ENCODE measurements at regions not wholly inside any gene's neighbourhood (a gene's known extent, or its start where the extent isn't known, plus 50 kb on each side); places are given as distances from the start of the nearest gene placed in this dataset.

GRCh38 chr4:82042042-82042441 lies 331.7 kb downstream of the HNRNPD start:
- CTCF ChIA-PET: no interaction called here
- POLR2A ChIA-PET: no interaction called here
- H3K4me2 ChIP-seq (replicated peaks; ENCODE audit: low read depth, low read length, poor library complexity, severe bottlenecking): no peak overlapping the region
- H3K9me3 ChIP-seq (ENCODE audit: control extremely low read depth in 1 of 3, control insufficient read depth in 2 of 3, insufficient read depth in 1 of 3, low read length in 2 of 3): peaks cover 0 to 1% (median 0%) of the 10 kb centered on the region in 3 donors
- DNase-seq (no peak), ATAC-seq (ENCODE audit: low read depth) (no peak)
- Mint-ChIP-seq H3K9me3 (ENCODE audit: insufficient read depth) (no peaks in the 10 kb centered on the region), H3K4me1 (peaks cover 10% of the 10 kb centered on the region), H3K4me3 (no peak overlapping the region), H3K27ac (no peak overlapping the region), H3K27me3 (peaks cover 47% of the 10 kb centered on the region)
- no peak for TF ChIP-seq EZH2 (IDR thresholded peaks at IDR 0.05; ENCODE audit: borderline replicate concordance, insufficient read depth, low read depth, low read length, poor library complexity, severe bottlenecking)
- TF ChIP-seq, protein P1, sequence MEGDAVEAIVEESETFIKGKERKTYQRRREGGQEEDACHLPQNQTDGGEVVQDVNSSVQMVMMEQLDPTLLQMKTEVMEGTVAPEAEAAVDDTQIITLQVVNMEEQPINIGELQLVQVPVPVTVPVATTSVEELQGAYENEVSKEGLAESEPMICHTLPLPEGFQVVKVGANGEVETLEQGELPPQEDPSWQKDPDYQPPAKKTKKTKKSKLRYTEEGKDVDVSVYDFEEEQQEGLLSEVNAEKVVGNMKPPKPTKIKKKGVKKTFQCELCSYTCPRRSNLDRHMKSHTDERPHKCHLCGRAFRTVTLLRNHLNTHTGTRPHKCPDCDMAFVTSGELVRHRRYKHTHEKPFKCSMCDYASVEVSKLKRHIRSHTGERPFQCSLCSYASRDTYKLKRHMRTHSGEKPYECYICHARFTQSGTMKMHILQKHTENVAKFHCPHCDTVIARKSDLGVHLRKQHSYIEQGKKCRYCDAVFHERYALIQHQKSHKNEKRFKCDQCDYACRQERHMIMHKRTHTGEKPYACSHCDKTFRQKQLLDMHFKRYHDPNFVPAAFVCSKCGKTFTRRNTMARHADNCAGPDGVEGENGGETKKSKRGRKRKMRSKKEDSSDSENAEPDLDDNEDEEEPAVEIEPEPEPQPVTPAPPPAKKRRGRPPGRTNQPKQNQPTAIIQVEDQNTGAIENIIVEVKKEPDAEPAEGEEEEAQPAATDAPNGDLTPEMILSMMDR (IDR thresholded peaks at IDR 0.05): no peak
- no peaks in the 10 kb centered on the region for H3K36me3 ChIP-seq (replicated peaks in 1 of 2; ENCODE audit: control extremely low read depth in 1 of 2, control insufficient read depth in 1 of 2, extremely low read depth in 1 of 2, insufficient read depth in 2 of 2, low read length in 1 of 2)
- no peak overlapping the region for H3K27ac ChIP-seq (ENCODE audit: low read length in 2 of 2)
- H2AFZ ChIP-seq (ENCODE audit: insufficient read depth, low read depth, low read length, poor library complexity, severe bottlenecking): no peak overlapping the region
- WGBS (ENCODE audit: insufficient coverage): no CpG with 5 or more reads among the region's 3 CpGs
- peaks cover 0 to 33% (median 19%) of the 10 kb centered on the region in 4 experiments for H3K27me3 ChIP-seq (replicated peaks in 1 of 4; ENCODE audit: control extremely low read depth in 1 of 4, control insufficient read depth in 3 of 4, insufficient read depth in 4 of 4, low read length in 3 of 4)
- intact Hi-C loops (cut with micrococcal nuclease): no loop called here
- H3K4me1 ChIP-seq (ENCODE audit: control insufficient read depth in 2 of 2, insufficient read depth in 2 of 2, low read length in 2 of 2): peaks cover 7 to 10% of the 10 kb centered on the region in 2 donors
- H3K4me3 ChIP-seq (ENCODE audit: control extremely low read depth in 1 of 5, extremely low read depth in 1 of 5, insufficient read depth in 1 of 5, low read depth in 2 of 5, low read length in 4 of 5): no peak overlapping the region
- no peaks in the 10 kb centered on the region for H4K20me1 ChIP-seq (ENCODE audit: control insufficient read depth, insufficient read depth, low read length, poor library complexity, severe bottlenecking)
- no peak overlapping the region for H3K9ac ChIP-seq (ENCODE audit: low read length)
- no peaks in the 10 kb centered on the region for H3K79me2 ChIP-seq (ENCODE audit: control insufficient read depth, insufficient read depth, low read length)

DNA sequence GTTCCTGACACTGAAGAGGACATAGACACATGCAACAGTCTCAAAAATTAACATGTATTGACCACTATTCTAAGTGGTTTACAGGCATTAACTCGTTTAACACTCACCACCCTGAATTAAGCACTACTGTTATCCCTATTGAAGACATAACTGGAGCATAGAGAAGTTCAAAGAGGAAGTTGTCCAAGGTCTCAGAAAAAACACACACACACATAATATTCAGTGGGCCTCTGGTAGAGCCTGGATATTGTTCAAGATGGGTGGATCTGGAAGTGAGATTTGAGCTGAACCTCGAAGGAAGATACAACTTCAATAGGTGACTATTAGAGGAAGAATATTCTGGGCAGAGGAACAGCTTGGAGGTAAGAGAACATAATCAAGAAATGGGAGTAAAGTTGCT lies 334.9 kb downstream of the HNRNPD start:
- Mint-ChIP-seq H3K9me3 (ENCODE audit: insufficient read depth) (no peaks in the 10 kb centered on the region), H3K4me3 (no peak overlapping the region), H3K4me1 (peaks cover 8% of the 10 kb centered on the region), H3K27me3 (peaks cover 43% of the 10 kb centered on the region), H3K27ac (no peak overlapping the region)
- Histone ChIP-seq H4K20me1 (ENCODE audit: control insufficient read depth, insufficient read depth, low read length, poor library complexity, severe bottlenecking) (no peaks in the 10 kb centered on the region), H3K4me2 (replicated peaks; ENCODE audit: low read depth, low read length, poor library complexity, severe bottlenecking) (no peak overlapping the region), H2AFZ (ENCODE audit: insufficient read depth, low read depth, low read length, poor library complexity, severe bottlenecking) (no peak overlapping the region), H3K79me2 (ENCODE audit: control insufficient read depth, insufficient read depth, low read length) (no peaks in the 10 kb centered on the region), H3K27ac (ENCODE audit: low read length in 2 of 2) (no peak overlapping the region), H3K36me3 (replicated peaks in 1 of 2; ENCODE audit: control extremely low read depth in 1 of 2, control insufficient read depth in 1 of 2, extremely low read depth in 1 of 2, insufficient read depth in 2 of 2, low read length in 1 of 2) (no peaks in the 10 kb centered on the region), H3K4me3 (ENCODE audit: control extremely low read depth in 1 of 5, extremely low read depth in 1 of 5, insufficient read depth in 1 of 5, low read depth in 2 of 5, low read length in 4 of 5) (no peak overlapping the region), H3K4me1 (ENCODE audit: control insufficient read depth in 2 of 2, insufficient read depth in 2 of 2, low read length in 2 of 2) (peaks cover 0 to 3% of the 10 kb centered on the region in 2 donors), H3K27me3 (replicated peaks in 1 of 4; ENCODE audit: control extremely low read depth in 1 of 4, control insufficient read depth in 3 of 4, insufficient read depth in 4 of 4, low read length in 3 of 4) (peaks cover 0 to 24% (median 15%) of the 10 kb centered on the region in 4 experiments), H3K9me3 (ENCODE audit: control extremely low read depth in 1 of 3, control insufficient read depth in 2 of 3, insufficient read depth in 1 of 3, low read length in 2 of 3) (no peaks in the 10 kb centered on the region), H3K9ac (ENCODE audit: low read length) (no peak overlapping the region)
- TF ChIP-seq, protein P1 (IDR thresholded peaks at IDR 0.05): no peak
- no peak for TF ChIP-seq EZH2 (IDR thresholded peaks at IDR 0.05; ENCODE audit: borderline replicate concordance, insufficient read depth, low read depth, low read length, poor library complexity, severe bottlenecking)
- intact Hi-C loops (cut with micrococcal nuclease): no loop called here
- POLR2A ChIA-PET: no interaction called here
- WGBS (ENCODE audit: insufficient coverage): 22% methylated on average over 2 of the region's 2 CpGs
- no peak for ATAC-seq (ENCODE audit: low read depth)
- CTCF ChIA-PET: interaction anchor here (0.7 kb wide), 1 partner anchor 36 kb away, joined by 4 read pairs; no protein-coding TSS in a partner anchor
- no peak for DNase-seq
